Coronary artery (tissue), 2 donors: ENCODE measurements at regions not wholly inside any gene's neighbourhood (a gene's known extent, or its start where the extent isn't known, plus 50 kb on each side); places are given as distances from the start of the nearest gene placed in this dataset.
"Not testable (repeated sequence)": the region's sequence is repeated elsewhere in the genome, so short reads cannot be mapped to it uniquely, and the experiment has no call there.

Source experiments
- DNase-seq: peaks from one replicate; pipeline ENCODE4 v3.0.0-alpha.2; 2017; ENCODE audit warnings: low spot score
- H3K27ac ChIP-seq, 2 donors: fragments of 200-600 bp; sonication (generic); one replicate each; pipeline ENCODE4 v1.5.1; 2016 to 2019
- H3K4me3 ChIP-seq: fragments of 200-600 bp; sonication (generic); 2 replicates; pipeline ENCODE4 v1.5.1; 2016; ENCODE audit warnings: mild to moderate bottlenecking, moderate library complexity
- CTCF ChIP-seq: fragments of 200-600 bp; sonication (generic); IDR thresholded peaks from one replicate; pipeline ENCODE4 v1.5.1; 2019; ENCODE audit warnings: antibody characterized with exemption

DNA sequence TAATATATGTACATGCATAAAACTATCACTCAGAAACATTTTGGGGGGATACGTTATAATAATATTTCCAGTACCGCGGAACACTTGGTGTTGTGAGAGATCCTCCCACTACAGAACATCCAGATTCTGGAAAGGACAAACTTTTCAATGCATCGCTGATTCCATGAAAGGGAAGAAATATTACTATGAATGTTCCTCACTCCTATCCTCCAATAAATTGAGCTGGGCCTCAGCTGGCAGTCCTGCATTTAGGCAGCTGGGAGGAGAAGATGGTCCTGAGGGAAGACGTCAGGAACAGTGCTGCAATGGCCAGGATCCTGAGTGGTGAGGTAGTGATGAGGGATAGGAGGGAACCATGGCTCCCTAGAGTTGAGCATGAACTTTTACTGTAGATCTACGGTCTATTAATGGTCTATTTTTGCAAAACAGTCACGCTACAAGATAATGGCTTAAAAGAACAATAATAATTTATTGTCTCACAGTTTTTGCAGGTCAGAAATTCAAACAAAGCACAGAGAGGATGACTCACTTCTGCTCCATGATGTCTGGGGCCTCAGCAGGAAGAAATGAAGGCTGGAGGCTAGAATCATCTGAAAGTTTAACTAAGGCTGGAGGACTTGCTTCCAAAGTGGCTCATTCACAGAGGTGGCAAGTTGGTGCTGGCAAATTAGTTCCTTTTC lies 538.1 kb downstream of the STIM2 start:
- no peak for TF ChIP-seq CTCF
- H3K4me3 ChIP-seq, result no peak overlapping the region
- H3K27ac ChIP-seq, result no peak overlapping the region
- no peak for DNase-seq

DNA sequence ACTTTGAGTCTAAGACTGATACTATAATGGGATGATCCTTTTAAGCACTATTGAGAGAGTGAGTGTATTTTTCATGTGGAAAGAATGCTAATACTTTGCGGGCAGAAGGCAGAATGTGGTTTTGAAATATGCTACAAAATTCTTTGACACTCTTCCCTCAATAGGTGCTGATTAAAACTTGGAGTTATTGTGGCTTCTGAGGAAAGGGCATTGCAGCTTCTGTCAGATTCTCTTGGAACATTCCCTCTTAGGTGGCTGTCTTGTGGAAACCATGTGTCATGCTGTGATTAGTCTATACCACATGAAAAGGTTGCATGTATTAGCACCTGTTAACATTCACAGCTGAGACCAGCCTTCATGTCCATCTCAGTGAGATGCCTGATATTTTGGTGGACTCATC lies 547.0 kb downstream of the STIM2 start:
- TF ChIP-seq CTCF, result no peak
- DNase-seq, result no peak
- H3K27ac ChIP-seq, result no peak overlapping the region
- H3K4me3 ChIP-seq, result no peak overlapping the region

DNA sequence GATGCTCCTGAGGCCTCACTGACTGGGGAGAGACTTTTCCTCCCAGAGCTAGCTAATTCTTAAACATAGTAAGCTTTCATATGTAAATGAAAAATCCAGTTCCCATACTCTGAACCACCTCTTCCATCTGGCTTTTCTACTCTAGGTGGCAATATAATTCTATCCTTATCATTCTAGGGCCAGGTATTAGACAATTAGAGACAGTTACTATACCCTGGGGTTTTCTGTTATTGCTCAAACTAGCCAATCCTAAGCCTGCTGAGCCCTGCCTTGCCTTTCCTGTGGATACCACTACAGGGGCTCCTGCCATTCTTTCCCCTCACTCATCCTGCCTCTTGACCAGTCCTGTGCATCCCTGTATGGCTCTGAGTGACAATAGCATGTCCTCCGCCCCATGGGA lies 552.0 kb downstream of the STIM2 start:
- Histone ChIP-seq H3K4me3 (no peak overlapping the region), H3K27ac (no peak overlapping the region)
- DNase-seq, result no peak
- TF ChIP-seq CTCF, result no peak

GRCh38 chr4:27414887-27415731 lies 554.5 kb downstream of the STIM2 start:
- H3K27ac ChIP-seq, result no peak overlapping the region
- H3K4me3 ChIP-seq, result no peak overlapping the region
- TF ChIP-seq CTCF, result no peak
- no peak for DNase-seq

DNA sequence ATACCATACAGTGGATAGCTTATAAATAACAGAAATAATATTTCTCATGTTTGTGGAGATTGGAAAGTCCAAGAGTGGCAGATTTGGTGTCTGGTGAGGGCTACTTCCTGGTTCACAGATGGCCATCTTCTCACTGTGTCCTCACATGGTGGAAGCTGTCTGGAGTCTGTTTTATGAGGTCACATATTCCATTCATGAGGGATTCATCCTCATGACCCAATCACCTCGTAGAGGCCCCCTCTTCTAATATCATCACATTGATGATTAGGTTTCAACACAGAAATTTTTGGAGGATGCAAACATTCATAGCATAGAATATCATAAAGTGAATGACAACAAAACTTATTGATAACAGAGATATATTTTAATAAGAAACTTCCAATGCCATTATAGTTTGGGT lies 568.0 kb downstream of the STIM2 start:
- TF ChIP-seq CTCF, result no peak
- no peak for DNase-seq
- no peak overlapping the region for H3K4me3 ChIP-seq
- H3K27ac ChIP-seq, result no peak overlapping the region

DNA sequence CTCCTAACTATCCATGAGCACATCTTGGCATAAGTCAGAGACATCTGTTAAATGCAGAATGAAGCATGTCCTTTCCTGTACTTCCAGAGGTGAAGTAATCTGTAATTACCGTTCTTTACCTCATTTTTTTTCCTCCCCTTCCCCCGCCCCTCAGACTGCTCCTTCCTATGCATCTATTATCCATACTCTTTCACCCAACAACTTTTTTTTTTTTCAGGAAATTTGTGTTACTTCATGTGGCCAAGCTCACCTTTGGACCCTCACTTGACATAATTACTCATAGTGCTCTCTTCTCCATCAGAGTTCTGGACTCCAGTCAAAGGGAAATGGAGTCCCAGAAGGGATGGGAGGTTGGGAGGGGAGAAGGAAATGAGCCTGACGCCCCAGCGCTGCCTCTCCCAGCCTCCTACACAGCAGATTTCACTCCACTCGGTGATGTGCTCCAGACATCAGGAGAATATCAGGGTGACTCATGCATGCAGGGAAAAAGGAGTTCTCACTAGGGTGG lies 568.8 kb downstream of the STIM2 start:
- no peak for DNase-seq
- H3K4me3 ChIP-seq, result no peak overlapping the region
- TF ChIP-seq CTCF, result no peak
- no peak overlapping the region for H3K27ac ChIP-seq

DNA sequence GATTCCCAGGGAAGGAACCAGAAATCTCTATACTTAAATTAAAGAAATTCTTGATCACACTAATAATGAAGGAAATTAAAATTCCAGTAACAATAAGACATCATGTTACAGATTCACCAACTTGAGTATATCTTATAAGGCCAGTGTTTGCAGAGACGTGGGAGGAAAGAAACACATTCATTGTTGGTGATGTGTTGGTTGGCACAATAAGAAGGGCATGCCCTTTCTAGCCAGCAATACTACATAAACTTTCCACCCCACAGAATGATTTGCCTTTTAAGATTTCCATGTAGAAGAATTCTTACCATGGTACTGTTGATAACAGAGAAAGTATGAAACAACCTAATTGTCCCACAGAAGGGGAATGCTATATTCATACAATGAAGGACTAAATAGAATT lies 581.5 kb downstream of the STIM2 start:
- DNase-seq, result no peak
- no peak for TF ChIP-seq CTCF
- Histone ChIP-seq H3K4me3 (no peak overlapping the region), H3K27ac (no peak overlapping the region)

GRCh38 chr4:27442661-27443060 lies 582.0 kb downstream of the STIM2 start:
- H3K4me3 ChIP-seq, H3K27ac ChIP-seq, DNase-seq: not testable (repeated sequence)
